NCI-H2196 treated with DMSO at 0.1 percent for 48 hours (cell line): ENCODE measurements at regions not wholly inside any gene's neighbourhood (a gene's known extent, or its start where the extent isn't known, plus 50 kb on each side); places are given as distances from the start of the nearest gene placed in this dataset.
"Not testable (repeated sequence)": the region's sequence is repeated elsewhere in the genome, so short reads cannot be mapped to it uniquely, and the experiment has no call there.

Experiments
- DNase-seq: peaks from one replicate; lab custom pipeline; 2025; ENCODE audit not compliant: unreplicated experiment; lab: John Stamatoyannopoulos, UW

- no peak for DNase-seq
These were observed 410.2 kb upstream of the IRX2 start for GRCh38 chr5:3161672-3162071.

GRCh38 chr5:3157214-3157613 lies 405.7 kb upstream of the IRX2 start:
- no peak for DNase-seq

GRCh38 chr5:3155717-3156116 lies 404.2 kb upstream of the IRX2 start:
- no peak for DNase-seq

GRCh38 chr5:3155046-3155445 lies 403.6 kb upstream of the IRX2 start:
- no peak for DNase-seq

GRCh38 chr5:3153906-3154305 lies 402.4 kb upstream of the IRX2 start:
- DNase-seq: no peak

- no peak for DNase-seq
These were observed 401.9 kb upstream of the IRX2 start for GRCh38 chr5:3153226-3153858.

- DNase-seq: no peak
These were observed 398.4 kb upstream of the IRX2 start for GRCh38 chr5:3149899-3150298.

- DNase-seq: not testable (repeated sequence)
These were observed 395.9 kb upstream of the IRX2 start for GRCh38 chr5:3147405-3147804.

GRCh38 chr5:3145641-3146040 lies 394.2 kb upstream of the IRX2 start:
- DNase-seq: no peak

GRCh38 chr5:3143382-3143781 lies 391.9 kb upstream of the IRX2 start:
- DNase-seq: no peak

- DNase-seq: no peak
These were observed 391.0 kb upstream of the IRX2 start for GRCh38 chr5:3142261-3143027.

- DNase-seq: no peak
These were observed 388.6 kb upstream of the IRX2 start for GRCh38 chr5:3140117-3140516.

- no peak for DNase-seq
These were observed 388.0 kb upstream of the IRX2 start for GRCh38 chr5:3139499-3139931.

- DNase-seq: no peak
These were observed 379.7 kb upstream of the IRX2 start for GRCh38 chr5:3131161-3131560.

GRCh38 chr5:3129252-3129651 lies 377.8 kb upstream of the IRX2 start:
- DNase-seq: no peak

- DNase-seq: no peak
These were observed 376.0 kb upstream of the IRX2 start for GRCh38 chr5:3127423-3127911.

GRCh38 chr5:3126639-3127038 lies 375.2 kb upstream of the IRX2 start:
- no peak for DNase-seq

GRCh38 chr5:3124410-3124809 lies 372.9 kb upstream of the IRX2 start:
- DNase-seq: no peak

- no peak for DNase-seq
These were observed 372.3 kb upstream of the IRX2 start for GRCh38 chr5:3123763-3124157.

- DNase-seq: no peak
These were observed 371.7 kb upstream of the IRX2 start for GRCh38 chr5:3122985-3123762.

GRCh38 chr5:3122216-3122615 lies 370.7 kb upstream of the IRX2 start:
- DNase-seq: no peak

- DNase-seq: no peak
These were observed 370.3 kb upstream of the IRX2 start for GRCh38 chr5:3121813-3122212.
